K562 (cell line): ENCODE measurements at regions not wholly inside any gene's neighbourhood (a gene's known extent, or its start where the extent isn't known, plus 50 kb on each side); places are given as distances from the start of the nearest gene placed in this dataset.

ENCODE experiments used
- ATAC-seq: fragments of 200-7000 bp; cut with Tn5 transposase; 3 replicates; pipeline ENCODE4 v1.9.1; 2020; ENCODE audit warnings: moderate library complexity
- BruUV-seq: library from RNA; stranded (reverse); fragments of 400-500 nt; replicated peaks from 2 replicates; lab custom pipeline; 2021; lab: Mats Ljungman, UMichigan
- CTCF ChIA-PET: fragments of 300-600 bp; formaldehyde crosslinking; extraction: SDS; loops from one replicate; lab custom pipeline; 2021; ENCODE audit warnings: low intra/inter-chr PET ratio; lab: Yijun Ruan, JAX
- POLR2A ChIA-PET: fragments of 300-600, 350-650 bp; sonication (Branson Sonifier 250); formaldehyde crosslinking; extraction: SDS; loops from one replicate; lab custom pipeline; 2021; ENCODE audit warnings: antibody characterized with exemption, inconsistent platforms; lab: Yijun Ruan, JAX
- DNase-seq, 4 experiments: peaks; one replicate each; pipeline versions ENCODE4 v3.0.0 to v3.0.0-alpha.2; 2011 to 2018; ENCODE audit warnings: low spot score in 3 of 4, mixed read lengths in 3 of 4; ENCODE audit errors: extremely low read depth in 1 of 4
- FAIRE-seq: peaks from 2 replicates; lab custom pipeline; 2011; peaks lifted over from hg19 to GRCh38; lab: Jason Lieb, UNC
- H2AFZ ChIP-seq: 2 replicates; pipeline ENCODE4 v1.6.0; 2011; ENCODE audit warnings: low read depth, low read length, control low read depth, inconsistent platforms
- H3K27ac ChIP-seq: fragments of 200-600 bp; 3 replicates; pipeline ENCODE4 v1.8.0; 2011; ENCODE audit warnings: low read depth, mild to moderate bottlenecking, control low read depth, inconsistent platforms, low read length, moderate library complexity, mixed read lengths; ENCODE audit errors: extremely low read depth
- H3K27me3 ChIP-seq, 2 experiments: fragments of 300-600 bp in 1 of 2; 2 replicates in 1 of 2; 3 replicates in 1 of 2; pipeline versions ENCODE4 v1.6.0 to v1.8.0; 2011; ENCODE audit warnings: inconsistent platforms in 2 of 2, low read length in 2 of 2, mild to moderate bottlenecking in 1 of 2, mixed read lengths in 1 of 2, moderate library complexity in 1 of 2; ENCODE audit not compliant: control insufficient read depth in 2 of 2, insufficient read depth in 2 of 2
- H3K36me3 ChIP-seq: fragments of 300-600 bp; 3 replicates; pipeline ENCODE4 v1.8.0; 2011; ENCODE audit warnings: mild to moderate bottlenecking, low read length, inconsistent platforms; ENCODE audit not compliant: control insufficient read depth, insufficient read depth
- H3K4me1 ChIP-seq, 2 experiments: fragments of 200-600 bp in 1 of 2; replicated peaks in 1 of 2; 2 replicates in 1 of 2; 3 replicates in 1 of 2; pipeline versions ENCODE4 v1.5.1 to v1.8.0; 2011; ENCODE audit warnings: inconsistent platforms in 2 of 2, low read length in 2 of 2, mild to moderate bottlenecking in 1 of 2, mixed read lengths in 1 of 2, moderate library complexity in 1 of 2; ENCODE audit not compliant: control insufficient read depth in 2 of 2, insufficient read depth in 2 of 2
- H3K4me2 ChIP-seq: 2 replicates; pipeline ENCODE4 v1.6.1; 2011; ENCODE audit warnings: low read length, control low read depth, inconsistent platforms, mixed read lengths; ENCODE audit not compliant: insufficient read depth
- H3K4me3 ChIP-seq: fragments of 200-600 bp; sonication (generic), shearing (Covaris generic); 2 replicates; pipeline ENCODE4 v1.5.1; 2016; ENCODE audit warnings: control low read depth, inconsistent platforms
- H3K79me2 ChIP-seq: fragments of 200-600 bp; 3 replicates; pipeline ENCODE4 v1.8.0; 2011; ENCODE audit warnings: low read length, inconsistent platforms; ENCODE audit not compliant: control insufficient read depth, insufficient read depth
- H3K9ac ChIP-seq, 2 experiments: 2 replicates each; pipeline versions ENCODE4 v1.6.0 to v1.6.1; 2011; ENCODE audit warnings: low read depth in 2 of 2, low read length in 2 of 2, control low read depth in 1 of 2, inconsistent platforms in 1 of 2, mild to moderate bottlenecking in 1 of 2, mixed read lengths in 1 of 2; ENCODE audit not compliant: insufficient read depth in 1 of 2
- H3K9me1 ChIP-seq: one replicate; pipeline ENCODE4 v1.6.0; 2011; ENCODE audit warnings: inconsistent platforms, mild to moderate bottlenecking, low read length, moderate library complexity; ENCODE audit not compliant: control insufficient read depth, insufficient read depth
- H3K9me3 ChIP-seq: replicated peaks from 2 replicates; pipeline ENCODE4 v1.5.1; 2011; ENCODE audit warnings: low read depth, low read length, inconsistent platforms; ENCODE audit not compliant: control insufficient read depth, insufficient read depth
- H4K20me1 ChIP-seq: replicated peaks from 2 replicates; pipeline ENCODE4 v1.6.1; 2011; ENCODE audit warnings: low read length, inconsistent platforms, mixed read lengths; ENCODE audit not compliant: control insufficient read depth, insufficient read depth
- PRMT5 ChIP-seq: sonication (generic); formaldehyde crosslinking; IDR thresholded peaks from 2 replicates; pipeline ENCODE4 v1.5.0; 2020; ENCODE audit warnings: missing genetic modification reagents
- ZFPM2 ChIP-seq: fragments of 250-450 bp; sonication (Bioruptor Pico); IDR thresholded peaks from 2 replicates; pipeline ENCODE4 v1.5.1; 2022; ENCODE audit warnings: mild to moderate bottlenecking
- ZNF212 ChIP-seq: fragments of 450-650 bp; formaldehyde crosslinking; IDR thresholded peaks from 2 replicates; pipeline ENCODE4 v1.4.0; 2020; ENCODE audit warnings: mild to moderate bottlenecking
- ZNF311 ChIP-seq: fragments of 250-450 bp; sonication (Bioruptor Pico); IDR thresholded peaks from 2 replicates; pipeline ENCODE4 v1.4.0; 2020; ENCODE audit warnings: mild to moderate bottlenecking, moderate library complexity
- ZNF717 ChIP-seq: fragments of 250-450 bp; sonication (Bioruptor Pico); IDR thresholded peaks from 2 replicates; pipeline ENCODE4 v1.5.0; 2021
- ZNF766 ChIP-seq: fragments of 200-800 bp; sonication (Bioruptor generic); conservative IDR thresholded peaks from 2 replicates; pipeline ENCODE4 v1.6.1; 2016; ENCODE audit warnings: missing genetic modification characterization, missing compliant biosample characterization
- WGBS: fragments of 100-300 bp; shearing (Covaris generic); methylation state at CpG from one replicate; pipeline ENCODE4 v1.1.6; 2016; ENCODE audit warnings: low coverage, mixed read lengths; ENCODE audit not compliant: insufficient coverage; ENCODE audit errors: missing lambda C conversion rate; 5-methylcytosine and 5-hydroxymethylcytosine counted together
- in situ Hi-C: fragments of 300-500 bp; cut with MboI; formaldehyde crosslinking; loops from 4 replicates; pipeline ENCODE4 v1.15.0; 2018; ENCODE audit warnings: inconsistent platforms, mixed read lengths
- intact Hi-C: fragments of 100-400 bp; cut with micrococcal nuclease; formaldehyde crosslinking; loops from 2 replicates; pipeline ENCODE4 v1.14.2; 2022
- TF ChIP-seq, protein P1 (sequence below), 3 experiments: IDR thresholded peaks in 2 of 3; conservative IDR thresholded peaks in 1 of 3; 2 replicates each; pipeline ENCODE4 v1.5.1; 2011 to 2012; ENCODE audit warnings: low read length in 3 of 3, mild to moderate bottlenecking in 3 of 3, control low read depth in 2 of 3, improper control_type of control experiment in 1 of 3, inconsistent platforms in 1 of 3, low read depth in 1 of 3, mixed read lengths in 1 of 3, moderate library complexity in 1 of 3; ENCODE audit not compliant: insufficient read depth in 2 of 3
- TF ChIP-seq, protein P2 (sequence below): sonication (generic); formaldehyde crosslinking; IDR thresholded peaks from 2 replicates; pipeline ENCODE4 v1.8.0; 2022; ENCODE audit warnings: mild to moderate bottlenecking, missing genetic modification reagents, borderline replicate concordance
- TF ChIP-seq, protein P3 (sequence below): sonication (generic); formaldehyde crosslinking; IDR thresholded peaks from 2 replicates; pipeline ENCODE4 v1.8.0; 2022; ENCODE audit warnings: missing genetic modification reagents, mild to moderate bottlenecking, borderline replicate concordance
- TF ChIP-seq, protein P4 (sequence below), 2 experiments: fragments of 450-650 bp; IDR thresholded peaks; 2 replicates each; pipeline ENCODE4 v1.6.1; 2016

DNA sequence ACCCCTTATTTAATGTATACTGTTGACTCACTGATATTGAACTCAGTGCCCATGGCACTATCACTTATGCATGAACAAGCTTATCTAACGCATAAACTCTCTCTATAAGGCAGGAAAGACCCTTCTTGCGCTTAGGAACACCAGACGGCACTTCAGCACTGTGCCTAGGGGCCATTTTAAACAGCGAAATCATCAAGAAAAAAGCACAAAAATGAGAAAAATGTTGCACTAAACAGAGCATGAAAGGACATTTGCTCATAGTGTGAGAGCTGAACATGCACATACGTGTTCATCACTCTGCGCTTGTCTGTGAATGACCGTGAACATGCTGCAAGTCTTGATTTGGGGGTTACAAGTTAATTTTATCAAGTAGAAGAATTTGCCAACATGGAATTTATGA is 109.6 kb downstream of the WDR11 start:
- 7% methylated on average over 7 of the region's 7 CpGs for WGBS
- no peaks in the 10 kb centered on the region for H4K20me1 ChIP-seq
- H3K36me3 ChIP-seq = no peaks in the 10 kb centered on the region
- no peak overlapping the region for H3K4me2 ChIP-seq
- H3K79me2 ChIP-seq = no peaks in the 10 kb centered on the region
- POLR2A ChIA-PET = no interaction called here
- no peak overlapping the region for H3K9ac ChIP-seq
- BruUV-seq = no TSS peak
- H3K27me3 ChIP-seq = peaks cover 0 to 25% of the 10 kb centered on the region in 2 experiments; a peak in 2 of 5 replicates
- no peak for DNase-seq
- H3K9me3 ChIP-seq = no peaks in the 10 kb centered on the region
- H3K4me1 ChIP-seq = no peaks in the 10 kb centered on the region
- ATAC-seq = no peak
- no peak for FAIRE-seq
- no peak overlapping the region for H2AFZ ChIP-seq
- H3K4me3 ChIP-seq = no peak overlapping the region
- intact Hi-C loops = no loop called here
- in situ Hi-C loops = no loop called here
- no peaks in the 10 kb centered on the region for H3K9me1 ChIP-seq
- CTCF ChIA-PET = no interaction called here
- H3K27ac ChIP-seq = no peak overlapping the region
- TF ChIP-seq ZNF311 (CRISPR knock-in tag) = no peak
- TF ChIP-seq, protein P1, sequence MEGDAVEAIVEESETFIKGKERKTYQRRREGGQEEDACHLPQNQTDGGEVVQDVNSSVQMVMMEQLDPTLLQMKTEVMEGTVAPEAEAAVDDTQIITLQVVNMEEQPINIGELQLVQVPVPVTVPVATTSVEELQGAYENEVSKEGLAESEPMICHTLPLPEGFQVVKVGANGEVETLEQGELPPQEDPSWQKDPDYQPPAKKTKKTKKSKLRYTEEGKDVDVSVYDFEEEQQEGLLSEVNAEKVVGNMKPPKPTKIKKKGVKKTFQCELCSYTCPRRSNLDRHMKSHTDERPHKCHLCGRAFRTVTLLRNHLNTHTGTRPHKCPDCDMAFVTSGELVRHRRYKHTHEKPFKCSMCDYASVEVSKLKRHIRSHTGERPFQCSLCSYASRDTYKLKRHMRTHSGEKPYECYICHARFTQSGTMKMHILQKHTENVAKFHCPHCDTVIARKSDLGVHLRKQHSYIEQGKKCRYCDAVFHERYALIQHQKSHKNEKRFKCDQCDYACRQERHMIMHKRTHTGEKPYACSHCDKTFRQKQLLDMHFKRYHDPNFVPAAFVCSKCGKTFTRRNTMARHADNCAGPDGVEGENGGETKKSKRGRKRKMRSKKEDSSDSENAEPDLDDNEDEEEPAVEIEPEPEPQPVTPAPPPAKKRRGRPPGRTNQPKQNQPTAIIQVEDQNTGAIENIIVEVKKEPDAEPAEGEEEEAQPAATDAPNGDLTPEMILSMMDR (IDR thresholded peaks at IDR 0.05 in 2 of 3, conservative IDR thresholded peaks at IDR 0.05 in 1 of 3; ENCODE audit: insufficient read depth in 2 of 3, low read depth in 1 of 3, low read length in 3 of 3) = no peak
- TF ChIP-seq, protein P2, sequence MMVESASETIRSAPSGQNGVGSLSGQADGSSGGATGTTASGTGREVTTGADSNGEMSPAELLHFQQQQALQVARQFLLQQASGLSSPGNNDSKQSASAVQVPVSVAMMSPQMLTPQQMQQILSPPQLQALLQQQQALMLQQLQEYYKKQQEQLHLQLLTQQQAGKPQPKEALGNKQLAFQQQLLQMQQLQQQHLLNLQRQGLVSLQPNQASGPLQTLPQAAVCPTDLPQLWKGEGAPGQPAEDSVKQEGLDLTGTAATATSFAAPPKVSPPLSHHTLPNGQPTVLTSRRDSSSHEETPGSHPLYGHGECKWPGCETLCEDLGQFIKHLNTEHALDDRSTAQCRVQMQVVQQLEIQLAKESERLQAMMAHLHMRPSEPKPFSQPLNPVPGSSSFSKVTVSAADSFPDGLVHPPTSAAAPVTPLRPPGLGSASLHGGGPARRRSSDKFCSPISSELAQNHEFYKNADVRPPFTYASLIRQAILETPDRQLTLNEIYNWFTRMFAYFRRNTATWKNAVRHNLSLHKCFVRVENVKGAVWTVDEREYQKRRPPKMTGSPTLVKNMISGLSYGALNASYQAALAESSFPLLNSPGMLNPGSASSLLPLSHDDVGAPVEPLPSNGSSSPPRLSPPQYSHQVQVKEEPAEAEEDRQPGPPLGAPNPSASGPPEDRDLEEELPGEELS (CRISPR knock-in tag) = no peak
- TF ChIP-seq, protein P3, sequence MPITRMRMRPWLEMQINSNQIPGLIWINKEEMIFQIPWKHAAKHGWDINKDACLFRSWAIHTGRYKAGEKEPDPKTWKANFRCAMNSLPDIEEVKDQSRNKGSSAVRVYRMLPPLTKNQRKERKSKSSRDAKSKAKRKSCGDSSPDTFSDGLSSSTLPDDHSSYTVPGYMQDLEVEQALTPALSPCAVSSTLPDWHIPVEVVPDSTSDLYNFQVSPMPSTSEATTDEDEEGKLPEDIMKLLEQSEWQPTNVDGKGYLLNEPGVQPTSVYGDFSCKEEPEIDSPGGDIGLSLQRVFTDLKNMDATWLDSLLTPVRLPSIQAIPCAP (CRISPR knock-in tag) = no peak
- no peak for TF ChIP-seq ZNF717 (CRISPR knock-in tag)
- no peak for TF ChIP-seq PRMT5 (CRISPR knock-in tag)
- no peak for TF ChIP-seq ZFPM2 (CRISPR knock-in tag)
- TF ChIP-seq, protein P4, sequence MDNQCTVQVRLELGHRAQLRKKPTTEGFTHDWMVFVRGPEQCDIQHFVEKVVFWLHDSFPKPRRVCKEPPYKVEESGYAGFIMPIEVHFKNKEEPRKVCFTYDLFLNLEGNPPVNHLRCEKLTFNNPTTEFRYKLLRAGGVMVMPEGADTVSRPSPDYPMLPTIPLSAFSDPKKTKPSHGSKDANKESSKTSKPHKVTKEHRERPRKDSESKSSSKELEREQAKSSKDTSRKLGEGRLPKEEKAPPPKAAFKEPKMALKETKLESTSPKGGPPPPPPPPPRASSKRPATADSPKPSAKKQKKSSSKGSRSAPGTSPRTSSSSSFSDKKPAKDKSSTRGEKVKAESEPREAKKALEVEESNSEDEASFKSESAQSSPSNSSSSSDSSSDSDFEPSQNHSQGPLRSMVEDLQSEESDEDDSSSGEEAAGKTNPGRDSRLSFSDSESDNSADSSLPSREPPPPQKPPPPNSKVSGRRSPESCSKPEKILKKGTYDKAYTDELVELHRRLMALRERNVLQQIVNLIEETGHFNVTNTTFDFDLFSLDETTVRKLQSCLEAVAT (IDR thresholded peaks at IDR 0.05) = no peak
- no peak for TF ChIP-seq ZNF766
- TF ChIP-seq ZNF212 (CRISPR knock-in tag) = no peak
